NT2/D1 (cell line): ENCODE measurements at regions not wholly inside any gene's neighbourhood (a gene's known extent, or its start where the extent isn't known, plus 50 kb on each side); places are given as distances from the start of the nearest gene placed in this dataset.

ENCODE experiments used
- SUZ12 ChIP-seq: IDR thresholded peaks from 2 replicates; pipeline ENCODE4 v1.6.1; 2011; ENCODE audit not compliant: insufficient read length, insufficient read depth; ENCODE audit errors: extremely low read depth
- YY1 ChIP-seq: IDR thresholded peaks from 2 replicates; pipeline ENCODE4 v1.6.1; 2011; ENCODE audit not compliant: insufficient read length, insufficient read depth
- ZNF274 ChIP-seq: IDR thresholded peaks from 2 replicates; pipeline ENCODE4 v1.6.1; 2011; ENCODE audit warnings: mild to moderate bottlenecking, low read depth, low read length

GRCh38 chr3:43948013-43948412 is 257.3 kb downstream of the ABHD5 start:
- TF ChIP-seq YY1 = no peak
- no peak for TF ChIP-seq ZNF274
- no peak for TF ChIP-seq SUZ12
